ENCODE measurements at regions not wholly inside any gene's neighbourhood (a gene's known extent, or its start where the extent isn't known, plus 50 kb on each side); places are given as distances from the start of the nearest gene placed in this dataset.

- DNase-seq (ENCODE audit: low read depth) = no peak
Measured at GRCh38 chr1:83770319-83770661, 228.6 kb downstream of the TTLL7 start.

- DNase-seq (ENCODE audit: low read depth) = no peak
Measured at GRCh38 chr1:83769594-83770318, 229.2 kb downstream of the TTLL7 start.

DNA sequence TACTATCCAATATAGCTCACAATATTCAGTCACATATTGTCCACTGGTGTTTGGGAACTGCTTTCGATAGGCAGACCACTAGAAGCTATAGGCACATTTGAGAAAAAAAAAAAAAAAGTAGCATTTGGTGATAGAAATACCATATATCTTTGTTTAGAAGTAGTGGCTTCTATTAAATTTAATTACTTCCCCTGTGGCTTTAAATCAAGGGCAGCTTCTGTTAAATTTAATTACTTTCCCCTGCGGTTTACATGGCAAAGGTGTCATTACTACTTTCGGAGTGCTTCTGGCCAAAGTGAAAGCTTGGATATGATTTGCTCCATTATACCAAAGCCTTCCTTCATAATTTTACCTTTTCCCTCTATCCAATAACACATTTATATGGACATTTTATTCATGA is 229.9 kb downstream of the TTLL7 start:
- no peak for DNase-seq (ENCODE audit: low read depth)

GRCh38 chr1:83766241-83766691 is 232.7 kb downstream of the TTLL7 start:
- DNase-seq (ENCODE audit: low read depth) = no peak

GRCh38 chr1:83765125-83765524 is 233.8 kb downstream of the TTLL7 start:
- no peak for DNase-seq (ENCODE audit: low read depth)

- DNase-seq (ENCODE audit: low read depth) = no peak
Measured at GRCh38 chr1:83764209-83764608, 234.7 kb downstream of the TTLL7 start.

DNA sequence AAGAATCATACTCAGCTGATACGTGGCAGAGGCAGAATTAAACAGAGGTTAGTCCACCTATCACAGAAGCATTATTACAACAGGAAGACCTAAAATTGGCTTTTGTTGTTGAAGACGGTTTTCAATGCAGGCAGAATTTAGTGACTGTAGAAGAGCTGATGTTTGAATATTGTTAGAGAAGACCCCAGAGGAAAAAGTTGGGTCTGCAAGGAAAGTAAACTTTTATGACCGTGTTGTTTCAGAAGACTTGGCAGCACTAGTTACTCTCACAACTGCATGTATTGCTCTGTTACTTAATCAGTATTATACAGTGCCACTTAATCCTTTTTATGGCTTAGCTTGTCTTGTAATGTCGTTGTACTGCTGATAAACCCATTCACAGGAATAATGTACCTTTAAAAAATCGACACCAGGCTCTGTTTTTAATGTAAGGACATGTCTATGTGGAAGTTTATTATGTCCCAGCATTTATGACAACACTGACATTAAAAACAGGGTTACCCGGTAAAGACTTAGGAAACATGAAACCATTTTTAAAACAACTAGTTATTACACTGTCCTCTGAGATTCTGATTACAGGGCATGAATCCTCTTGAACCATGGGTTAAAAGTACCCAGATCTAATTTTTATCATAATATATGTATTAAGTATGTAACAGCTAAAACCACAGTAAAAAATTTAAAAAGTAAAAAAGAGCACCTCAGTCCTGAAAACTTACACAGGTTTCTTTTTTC is 235.4 kb downstream of the TTLL7 start:
- no peak for DNase-seq (ENCODE audit: low read depth)

GRCh38 chr1:83762416-83762815 is 236.5 kb downstream of the TTLL7 start:
- DNase-seq (ENCODE audit: low read depth) = no peak

DNA sequence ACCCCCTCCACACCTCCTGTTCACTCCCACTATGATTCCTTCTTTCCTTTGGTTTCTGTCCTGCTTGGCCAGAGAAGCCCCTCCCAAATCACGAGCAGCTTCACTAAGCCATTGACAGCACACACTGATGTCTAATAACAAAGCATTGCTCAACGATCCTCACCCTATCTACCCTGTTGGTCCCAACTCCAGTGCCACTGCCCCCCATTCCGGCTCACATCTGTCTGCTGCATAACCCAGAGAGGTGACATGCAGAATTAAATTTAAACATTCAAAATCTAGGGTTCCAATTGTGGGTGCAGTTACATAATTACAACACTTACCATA is 236.9 kb downstream of the TTLL7 start:
- DNase-seq (ENCODE audit: low read depth) = no peak

DNA sequence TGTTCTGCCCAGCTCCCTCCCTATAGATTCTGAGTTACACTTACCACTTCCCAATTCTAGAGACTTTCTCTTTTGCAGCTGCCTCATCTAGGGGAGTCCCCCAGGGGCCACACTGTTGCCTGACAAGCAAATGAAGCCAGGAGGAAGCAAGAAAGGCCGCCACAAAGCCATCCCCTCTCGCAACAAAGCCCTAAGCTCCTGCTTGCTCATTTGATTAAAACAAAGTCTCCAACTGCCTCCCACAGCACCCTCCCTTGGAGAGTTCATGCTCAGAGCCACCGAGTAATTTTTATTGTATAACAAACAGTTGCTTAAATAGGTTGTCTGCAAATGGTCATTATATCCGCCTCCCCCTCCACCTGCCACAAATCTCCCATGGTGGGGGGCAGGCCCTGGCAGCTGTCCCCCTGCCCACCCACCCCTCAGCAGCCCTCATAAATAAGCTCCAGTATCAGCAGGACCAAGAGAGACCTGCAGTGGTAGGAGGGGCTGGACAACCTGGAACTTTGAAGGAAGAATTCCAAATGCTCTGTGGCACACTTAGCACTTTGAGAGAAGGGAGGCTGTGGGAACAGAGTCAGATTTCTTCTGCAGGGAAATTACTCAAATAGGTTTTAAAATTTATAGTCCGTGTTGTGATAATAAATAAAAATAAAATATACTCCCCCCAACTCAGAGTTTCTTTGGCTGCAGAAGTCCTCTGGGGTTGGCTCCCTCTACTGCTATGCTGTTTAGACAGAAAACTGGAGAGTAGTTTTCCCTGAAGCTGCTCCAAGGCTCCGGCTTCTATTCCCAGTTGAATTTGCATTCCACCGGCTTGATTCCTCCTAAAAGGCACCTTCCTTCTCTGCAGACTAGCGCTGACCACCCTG is 237.5 kb downstream of the TTLL7 start:
- DNase-seq (ENCODE audit: low read depth) = no peak

GRCh38 chr1:83760226-83761021 is 238.5 kb downstream of the TTLL7 start:
- DNase-seq (ENCODE audit: low read depth) = no peak

- DNase-seq (ENCODE audit: low read depth) = no peak
Measured at GRCh38 chr1:83756984-83757717, 241.8 kb downstream of the TTLL7 start.

DNA sequence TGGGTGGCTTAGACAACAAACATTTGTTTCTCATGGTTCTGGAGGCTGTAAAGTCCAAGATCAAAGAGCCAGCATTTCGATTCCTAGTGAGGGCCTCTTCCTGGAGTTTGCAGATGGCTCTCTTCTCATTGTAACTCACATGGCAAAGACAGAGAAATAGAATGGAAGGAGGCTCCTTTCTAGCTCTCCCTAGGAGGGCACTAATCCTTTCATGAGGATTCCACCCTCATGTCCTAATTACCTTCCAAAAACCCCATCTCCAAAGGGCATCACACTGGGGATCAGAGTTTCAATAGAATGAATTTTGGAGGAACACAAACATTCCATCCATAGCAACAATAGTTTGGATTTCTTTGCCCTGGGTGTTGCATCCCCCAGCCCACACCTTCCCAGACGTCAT is 247.3 kb downstream of the TTLL7 start:
- no peak for DNase-seq (ENCODE audit: low read depth)

DNA sequence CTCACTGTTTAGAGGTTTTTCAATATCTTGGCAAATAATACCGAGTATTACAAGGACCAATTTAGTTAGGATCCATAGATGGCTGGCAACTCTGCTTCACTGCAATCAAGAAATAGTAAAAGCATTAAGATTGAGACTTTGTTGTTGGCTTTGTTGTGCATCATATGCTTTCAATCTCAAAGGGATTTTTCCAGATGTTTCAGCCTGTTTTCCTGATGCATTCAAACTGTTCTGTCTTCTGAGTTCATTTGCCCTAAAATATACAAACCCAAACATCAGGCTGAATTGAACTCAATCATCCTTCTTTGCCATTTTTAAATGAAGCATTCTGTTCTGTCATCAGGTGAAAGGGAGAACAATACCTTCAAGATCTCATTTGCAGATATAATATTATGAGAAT is 248.7 kb downstream of the TTLL7 start:
- DNase-seq (ENCODE audit: low read depth) = no peak

DNA sequence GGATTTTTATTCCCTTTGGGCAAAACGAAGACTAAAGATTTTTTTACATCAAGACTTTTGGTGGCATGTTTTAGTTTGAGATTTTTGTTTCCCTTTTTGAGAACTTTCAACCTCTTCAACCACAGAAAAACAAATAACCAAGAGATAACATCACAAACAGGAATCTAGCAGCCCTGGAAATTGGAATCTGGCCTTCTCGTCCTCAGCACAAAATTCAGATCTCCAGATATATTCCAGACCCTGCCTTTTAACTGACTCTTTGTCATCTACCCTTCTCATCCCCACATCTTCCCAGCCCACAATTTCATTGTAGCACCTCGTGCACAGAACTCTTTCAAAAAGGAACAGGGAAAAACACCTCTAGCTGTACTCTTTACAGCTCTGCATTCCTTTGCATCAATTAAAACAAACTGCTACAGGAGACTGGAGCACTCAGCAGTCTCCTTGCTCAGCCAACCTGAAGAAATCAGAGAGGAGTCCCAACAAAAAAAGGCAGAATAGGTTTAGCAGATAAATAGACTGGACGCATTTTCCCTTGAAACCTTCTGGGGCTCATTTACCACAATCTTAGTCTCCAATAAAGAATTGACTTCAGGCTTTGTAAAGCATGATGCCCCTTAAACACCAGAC is 251.0 kb downstream of the TTLL7 start:
- no peak for DNase-seq (ENCODE audit: low read depth)

GRCh38 chr1:83746234-83746633 is 252.7 kb downstream of the TTLL7 start:
- no peak for DNase-seq (ENCODE audit: low read depth)

GRCh38 chr1:83742446-83742845 is 256.5 kb downstream of the TTLL7 start:
- no peak for DNase-seq (ENCODE audit: low read depth)

GRCh38 chr1:83741770-83742169 is 257.2 kb downstream of the TTLL7 start:
- DNase-seq (ENCODE audit: low read depth) = no peak

DNA sequence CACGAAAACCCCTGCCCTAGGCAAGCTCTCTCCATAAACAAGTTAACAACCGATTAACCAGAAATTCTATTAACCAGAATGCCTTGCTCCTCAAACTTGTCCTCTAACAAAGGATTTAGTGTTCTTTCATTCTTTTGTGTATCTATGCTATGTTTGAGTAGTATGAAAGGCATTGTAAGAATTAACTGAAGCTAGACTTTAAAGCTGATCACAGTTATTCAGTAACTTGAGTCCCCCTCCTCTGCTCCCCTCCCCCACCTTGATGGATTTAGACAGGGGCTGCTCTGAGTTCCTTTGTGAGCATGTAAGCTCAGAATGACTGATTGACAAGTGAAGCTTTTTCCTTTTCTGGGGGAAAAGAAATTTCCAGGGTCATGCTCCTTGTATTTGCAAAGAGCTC is 257.6 kb downstream of the TTLL7 start:
- no peak for DNase-seq (ENCODE audit: low read depth)

DNA sequence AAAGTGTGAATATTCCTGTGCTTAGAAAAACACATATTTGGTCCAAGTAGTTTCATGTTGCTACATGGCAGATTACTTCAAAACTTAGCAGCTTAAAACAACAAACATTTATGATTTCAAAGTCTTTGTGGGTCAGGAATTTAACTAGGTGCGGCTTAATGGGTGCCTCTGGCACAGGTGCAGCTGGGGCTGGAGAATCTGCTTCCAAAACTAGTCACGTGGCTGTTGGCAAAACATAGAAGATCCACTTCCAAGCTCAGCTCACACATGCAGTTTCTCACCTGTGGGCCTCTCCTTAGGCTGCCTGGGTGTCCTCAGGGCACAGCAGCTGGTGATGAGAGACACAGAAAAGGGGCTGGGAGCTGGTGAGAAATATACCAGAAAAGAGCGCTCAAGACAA is 263.4 kb downstream of the TTLL7 start:
- DNase-seq (ENCODE audit: low read depth) = no peak

DNA sequence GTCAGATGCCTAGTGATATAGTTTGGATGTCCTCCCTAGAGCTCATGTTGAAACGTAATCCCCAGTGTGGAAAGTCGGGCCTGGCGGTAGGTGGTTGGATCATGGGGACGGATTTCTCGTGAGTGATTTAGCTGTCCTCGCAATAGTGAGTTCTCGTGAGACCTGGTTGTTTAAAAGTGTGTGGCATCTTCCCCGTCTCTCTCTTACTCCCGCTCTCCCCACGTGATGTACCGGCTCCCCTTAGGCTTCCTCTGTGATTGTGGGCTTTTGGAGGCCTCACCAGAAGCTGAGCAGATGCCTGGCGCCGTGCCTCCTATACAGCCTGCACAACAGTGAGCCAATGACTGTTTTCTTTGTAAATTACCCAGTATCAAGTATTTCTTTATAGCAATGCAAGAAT is 264.5 kb downstream of the TTLL7 start:
- no peak for DNase-seq (ENCODE audit: low read depth)
